ENCODE measurements at regions not wholly inside any gene's neighbourhood (a gene's known extent, or its start where the extent isn't known, plus 50 kb on each side); places are given as distances from the start of the nearest gene placed in this dataset.
A peak's percentile ranks its signal among the peaks of the same experiment; 100 is the strongest.
"Not testable (repeated sequence)": the region's sequence is repeated elsewhere in the genome, so short reads cannot be mapped to it uniquely, and the experiment has no call there.

GRCh38 chr16:13823501-13823900 lies 96.5 kb upstream of the ERCC4 start:
- no peak for DNase-seq

- DNase-seq: no peak
Measured at GRCh38 chr16:13829697-13830299, 90.2 kb upstream of the ERCC4 start.

DNA sequence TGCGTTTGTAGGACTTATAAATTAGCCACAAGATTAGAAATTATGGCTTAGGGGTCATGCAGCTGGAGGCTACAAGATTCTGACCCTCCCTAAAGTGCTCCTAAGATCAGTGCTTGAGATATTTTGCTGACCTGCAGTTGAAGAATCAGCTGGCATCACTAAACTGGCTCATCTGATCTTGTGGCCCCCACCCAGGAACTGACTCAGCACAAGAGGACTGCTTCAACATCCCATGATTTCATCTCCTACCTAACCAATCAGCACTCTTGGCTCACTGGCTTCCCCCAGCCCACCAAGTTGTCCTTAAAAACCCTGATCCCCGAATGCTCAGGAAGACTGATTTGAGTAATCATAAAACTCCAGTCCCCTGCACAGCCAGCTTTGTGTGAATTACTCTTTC lies 86.4 kb upstream of the ERCC4 start:
- no peak for DNase-seq

DNA sequence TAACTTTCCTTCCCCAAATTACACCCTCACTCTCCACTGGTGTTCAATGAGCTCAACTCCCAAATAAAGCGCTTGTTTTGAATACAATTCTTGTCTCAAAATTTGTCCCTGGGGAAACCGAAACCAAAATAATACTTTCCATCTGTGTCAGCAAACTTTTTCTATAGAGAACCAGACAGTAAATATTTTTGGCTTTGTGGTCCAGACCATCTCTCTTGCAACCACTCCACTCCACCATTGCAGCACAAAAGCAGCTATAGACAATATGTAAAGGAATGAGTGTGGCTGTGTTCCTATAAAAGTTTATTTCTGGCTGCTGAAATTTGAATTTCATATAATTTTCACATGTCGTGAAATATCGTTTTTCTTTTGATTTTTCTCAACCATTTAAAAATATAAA lies 84.6 kb upstream of the ERCC4 start:
- peak; percentile 32 for DNase-seq

DNA sequence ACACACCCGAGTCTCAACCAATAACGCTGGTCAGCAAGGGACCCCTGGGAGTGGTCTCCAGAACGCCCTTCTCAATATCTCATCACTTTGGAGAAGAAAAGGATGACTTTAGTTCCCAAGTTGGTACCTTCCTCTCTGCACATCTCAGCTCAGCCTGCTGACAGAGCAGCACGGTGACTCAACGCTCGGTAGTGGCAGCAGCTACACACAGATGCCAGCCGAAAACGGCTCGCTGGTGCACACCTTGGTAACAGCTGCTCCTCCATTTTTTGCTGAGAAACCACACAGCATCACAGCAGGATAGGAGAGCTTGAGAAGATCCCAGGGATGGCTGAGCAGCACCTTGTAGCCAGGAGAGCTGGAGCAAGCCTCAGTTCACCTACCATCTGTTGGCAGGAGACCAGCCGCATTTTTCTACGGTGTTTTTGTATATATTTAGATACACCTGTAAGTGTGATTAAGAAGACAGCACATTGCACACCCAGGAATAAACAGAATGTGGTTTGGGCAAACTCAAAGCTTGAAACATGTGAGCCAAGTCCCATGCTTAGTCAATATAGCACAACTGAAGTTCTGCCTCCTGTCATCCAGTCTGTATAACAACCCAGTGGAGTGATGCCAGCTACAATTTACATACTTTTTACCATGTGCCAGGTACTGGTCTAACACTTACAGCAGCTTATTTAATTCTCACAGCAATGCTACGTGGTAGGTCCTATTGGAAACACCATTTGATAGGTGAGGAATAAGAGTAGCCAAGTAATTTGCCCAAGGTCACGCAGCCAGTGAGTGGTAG lies 83.8 kb upstream of the ERCC4 start:
- no peak for DNase-seq

GRCh38 chr16:13838401-13839190 lies 81.4 kb upstream of the ERCC4 start:
- no peak for DNase-seq

DNA sequence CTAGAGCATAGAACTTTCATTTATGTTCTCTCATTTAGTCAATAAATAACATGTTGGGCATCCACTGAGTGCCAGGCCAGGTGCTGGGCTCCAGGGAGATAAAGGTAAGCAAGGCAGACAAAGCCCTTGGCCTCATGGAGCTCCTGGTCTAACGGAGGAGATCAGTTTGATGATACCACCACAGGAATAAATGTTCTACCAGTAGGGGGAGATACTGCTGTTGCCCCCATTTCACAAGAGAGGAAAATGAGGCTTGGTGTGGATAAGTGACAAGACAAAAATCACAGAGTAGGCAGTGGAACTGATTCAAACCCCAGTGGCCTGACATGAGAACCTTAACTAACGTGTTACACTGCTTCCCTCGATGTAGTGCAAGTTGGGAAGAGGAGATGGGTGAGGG lies 80.4 kb upstream of the ERCC4 start:
- no peak for DNase-seq

GRCh38 chr16:13845232-13845631 lies 74.7 kb upstream of the ERCC4 start:
- no peak for DNase-seq

DNA sequence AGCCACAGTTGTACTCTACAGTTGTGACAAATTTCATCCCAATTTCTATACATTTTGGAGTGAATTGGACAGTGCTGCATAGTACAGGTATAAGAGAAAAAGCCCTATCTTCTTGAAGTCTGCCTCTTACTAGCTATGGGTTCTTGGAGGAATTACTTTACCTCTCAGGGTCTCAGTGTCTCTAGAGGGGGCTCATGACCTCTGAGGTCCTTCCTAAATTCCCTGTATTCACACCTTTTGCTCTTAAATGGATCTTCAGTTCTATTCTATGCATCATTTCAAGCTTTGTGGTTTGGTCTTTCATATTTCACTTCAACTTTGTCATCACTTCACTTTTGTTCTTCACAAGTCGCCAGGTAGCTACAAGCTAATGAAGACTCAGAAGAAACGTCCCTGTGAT lies 71.2 kb upstream of the ERCC4 start:
- DNase-seq: no peak

DNA sequence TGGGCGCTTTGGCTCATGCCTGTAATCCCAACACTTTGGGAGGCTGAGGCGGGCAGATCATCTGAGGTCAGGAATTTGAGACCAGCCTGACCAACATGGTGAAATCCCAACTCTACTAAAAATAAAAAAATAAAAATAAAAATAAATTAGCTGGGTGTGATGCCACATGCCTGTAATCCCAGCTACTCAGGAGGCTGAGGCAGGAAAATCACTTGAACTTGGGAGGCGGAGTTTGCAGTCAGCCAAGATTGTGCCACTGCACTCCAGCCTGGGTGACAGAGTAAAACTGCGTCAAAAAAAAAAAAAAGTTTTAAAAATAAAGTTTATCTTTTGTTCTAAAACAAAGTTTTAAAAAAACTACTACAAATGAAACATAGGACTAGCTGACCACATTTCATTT lies 69.8 kb upstream of the ERCC4 start:
- not testable (repeated sequence) for DNase-seq

- no peak for DNase-seq
Measured at GRCh38 chr16:13852827-13853226, 67.1 kb upstream of the ERCC4 start.

- no peak for DNase-seq
Measured at GRCh38 chr16:13856398-13856797, 63.6 kb upstream of the ERCC4 start.

- DNase-seq: no peak
Measured at GRCh38 chr16:13856811-13857511, 63.0 kb upstream of the ERCC4 start.

DNA sequence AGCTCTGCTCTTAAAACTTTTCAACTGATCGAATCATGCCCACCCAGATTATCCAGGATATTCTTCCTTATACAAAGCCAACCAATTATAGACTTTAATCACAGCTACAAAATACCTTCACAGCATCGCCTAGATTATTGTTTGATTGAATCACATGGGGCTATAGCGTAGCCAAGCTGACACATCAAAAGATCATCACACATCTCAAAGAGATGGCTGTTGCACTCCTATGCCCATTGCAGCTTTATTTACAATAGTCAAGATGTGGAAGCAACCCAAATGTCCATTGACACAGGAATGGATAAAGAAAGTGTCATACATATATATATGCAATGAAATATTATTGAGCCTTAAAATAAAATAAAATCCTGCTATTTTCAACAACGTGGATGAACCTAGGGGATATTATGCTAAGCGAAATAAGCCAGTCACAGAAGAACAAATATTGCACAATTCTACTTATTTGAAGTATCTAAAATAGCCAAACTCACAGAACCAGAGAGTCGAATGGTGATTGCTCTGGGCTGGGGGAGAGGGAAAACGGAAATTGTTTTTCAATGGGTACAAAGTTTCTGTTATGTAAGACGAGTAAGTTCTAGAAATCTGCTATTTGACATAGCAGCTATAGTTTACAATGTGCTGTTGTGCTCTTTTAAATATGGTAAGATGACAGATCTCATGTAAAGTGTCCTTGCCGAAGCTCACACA lies 60.9 kb upstream of the ERCC4 start:
- no peak for DNase-seq

DNA sequence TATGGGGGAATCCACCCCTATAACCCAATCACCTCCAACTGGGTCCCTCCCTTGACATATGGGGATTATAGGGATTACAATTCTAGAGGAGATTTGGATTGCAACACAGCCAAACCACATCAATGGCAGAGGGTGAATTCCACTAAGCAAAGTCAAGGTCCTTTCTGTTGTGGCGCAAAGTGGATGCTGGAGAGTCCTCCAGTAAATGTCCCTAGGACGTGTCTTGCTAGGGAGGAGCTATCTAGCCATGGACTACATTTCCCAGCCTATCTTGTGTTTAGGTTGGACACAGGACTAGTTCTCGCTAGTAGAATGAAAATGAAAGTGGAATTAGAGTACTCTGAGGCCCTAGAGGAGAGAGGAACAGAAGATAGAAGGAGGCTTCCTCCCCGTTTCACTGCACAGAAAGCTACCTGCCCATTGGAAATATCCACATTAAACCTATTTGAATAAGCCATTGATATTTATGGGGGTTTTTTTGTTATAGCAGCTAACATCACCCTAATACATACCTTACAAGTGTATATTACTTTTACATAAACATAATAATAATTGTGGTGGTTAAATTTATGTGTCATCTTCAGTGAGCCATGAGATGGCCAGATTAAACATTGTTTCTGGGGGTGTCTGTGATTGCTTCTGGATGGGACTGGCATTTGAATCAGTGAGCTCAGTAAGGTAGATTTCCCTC lies 56.7 kb upstream of the ERCC4 start:
- DNase-seq: no peak

- no peak for DNase-seq
Measured at GRCh38 chr16:13864689-13865088, 55.3 kb upstream of the ERCC4 start.

- DNase-seq: peak; percentile 66
Measured at GRCh38 chr16:13866073-13866472, 53.9 kb upstream of the ERCC4 start.

Measured in fibroblast of skin of scalp (primary cell).